ENCODE measurements at regions not wholly inside any gene's neighbourhood (a gene's known extent, or its start where the extent isn't known, plus 50 kb on each side); places are given as distances from the start of the nearest gene placed in this dataset.

GRCh38 chr10:56231436-56231835 lies 129.6 kb downstream of the ZWINT start:
- TF ChIP-seq ATF1 (CRISPR knock-in tag; IDR thresholded peaks at IDR 0.05): no peak
- TF ChIP-seq CTCF (IDR thresholded peaks at IDR 0.05): no peak
- TF ChIP-seq, protein P1, sequence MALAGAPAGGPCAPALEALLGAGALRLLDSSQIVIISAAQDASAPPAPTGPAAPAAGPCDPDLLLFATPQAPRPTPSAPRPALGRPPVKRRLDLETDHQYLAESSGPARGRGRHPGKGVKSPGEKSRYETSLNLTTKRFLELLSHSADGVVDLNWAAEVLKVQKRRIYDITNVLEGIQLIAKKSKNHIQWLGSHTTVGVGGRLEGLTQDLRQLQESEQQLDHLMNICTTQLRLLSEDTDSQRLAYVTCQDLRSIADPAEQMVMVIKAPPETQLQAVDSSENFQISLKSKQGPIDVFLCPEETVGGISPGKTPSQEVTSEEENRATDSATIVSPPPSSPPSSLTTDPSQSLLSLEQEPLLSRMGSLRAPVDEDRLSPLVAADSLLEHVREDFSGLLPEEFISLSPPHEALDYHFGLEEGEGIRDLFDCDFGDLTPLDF (CRISPR knock-in tag; IDR thresholded peaks at IDR 0.05): no peak
- TF ChIP-seq, protein P2, sequence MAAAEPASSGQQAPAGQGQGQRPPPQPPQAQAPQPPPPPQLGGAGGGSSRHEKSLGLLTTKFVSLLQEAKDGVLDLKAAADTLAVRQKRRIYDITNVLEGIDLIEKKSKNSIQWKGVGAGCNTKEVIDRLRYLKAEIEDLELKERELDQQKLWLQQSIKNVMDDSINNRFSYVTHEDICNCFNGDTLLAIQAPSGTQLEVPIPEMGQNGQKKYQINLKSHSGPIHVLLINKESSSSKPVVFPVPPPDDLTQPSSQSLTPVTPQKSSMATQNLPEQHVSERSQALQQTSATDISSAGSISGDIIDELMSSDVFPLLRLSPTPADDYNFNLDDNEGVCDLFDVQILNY (CRISPR knock-in tag; IDR thresholded peaks at IDR 0.05): no peak

All from WTC11 (cell line).